ENCODE measurements at regions not wholly inside any gene's neighbourhood (a gene's known extent, or its start where the extent isn't known, plus 50 kb on each side); places are given as distances from the start of the nearest gene placed in this dataset.
A peak's percentile ranks its signal among the peaks of the same experiment; 100 is the strongest.

GRCh38 chr7:115410972-115411686, 489.2 kb downstream of the MDFIC start:
- TF ChIP-seq, protein P1, sequence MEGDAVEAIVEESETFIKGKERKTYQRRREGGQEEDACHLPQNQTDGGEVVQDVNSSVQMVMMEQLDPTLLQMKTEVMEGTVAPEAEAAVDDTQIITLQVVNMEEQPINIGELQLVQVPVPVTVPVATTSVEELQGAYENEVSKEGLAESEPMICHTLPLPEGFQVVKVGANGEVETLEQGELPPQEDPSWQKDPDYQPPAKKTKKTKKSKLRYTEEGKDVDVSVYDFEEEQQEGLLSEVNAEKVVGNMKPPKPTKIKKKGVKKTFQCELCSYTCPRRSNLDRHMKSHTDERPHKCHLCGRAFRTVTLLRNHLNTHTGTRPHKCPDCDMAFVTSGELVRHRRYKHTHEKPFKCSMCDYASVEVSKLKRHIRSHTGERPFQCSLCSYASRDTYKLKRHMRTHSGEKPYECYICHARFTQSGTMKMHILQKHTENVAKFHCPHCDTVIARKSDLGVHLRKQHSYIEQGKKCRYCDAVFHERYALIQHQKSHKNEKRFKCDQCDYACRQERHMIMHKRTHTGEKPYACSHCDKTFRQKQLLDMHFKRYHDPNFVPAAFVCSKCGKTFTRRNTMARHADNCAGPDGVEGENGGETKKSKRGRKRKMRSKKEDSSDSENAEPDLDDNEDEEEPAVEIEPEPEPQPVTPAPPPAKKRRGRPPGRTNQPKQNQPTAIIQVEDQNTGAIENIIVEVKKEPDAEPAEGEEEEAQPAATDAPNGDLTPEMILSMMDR (IDR thresholded peaks at IDR 0.05; ENCODE audit: borderline replicate concordance, extremely low read depth, insufficient read depth) = no peak
- no peaks in the 10 kb centered on the region for H3K4me1 ChIP-seq (ENCODE audit: control insufficient read depth in 2 of 3, insufficient read depth in 2 of 3, low read depth in 1 of 3, low read length in 3 of 3)
- no peaks in the 10 kb centered on the region for H3K27me3 ChIP-seq (ENCODE audit: control insufficient read depth, insufficient read depth, low read length)
- no peaks in the 10 kb centered on the region for H3K9me3 ChIP-seq (ENCODE audit: control insufficient read depth in 2 of 3, insufficient read depth in 1 of 3, low read length in 3 of 3)
- H3K9ac ChIP-seq (ENCODE audit: low read length in 3 of 3) = no peak overlapping the region
- no peaks in the 10 kb centered on the region for H3K36me3 ChIP-seq (ENCODE audit: control insufficient read depth in 2 of 3, insufficient read depth in 3 of 3, low read length in 3 of 3)
- intact Hi-C loops (cut with DNase I) = no loop called here
- no peak overlapping the region for H3K4me3 ChIP-seq (ENCODE audit: low read length in 3 of 3)
- peak in 1 of 5 donors; percentile 1 for DNase-seq
- FAIRE-seq = no peak
- no peak overlapping the region for H3K27ac ChIP-seq (ENCODE audit: low read depth in 2 of 2, low read length in 2 of 2)

DNA sequence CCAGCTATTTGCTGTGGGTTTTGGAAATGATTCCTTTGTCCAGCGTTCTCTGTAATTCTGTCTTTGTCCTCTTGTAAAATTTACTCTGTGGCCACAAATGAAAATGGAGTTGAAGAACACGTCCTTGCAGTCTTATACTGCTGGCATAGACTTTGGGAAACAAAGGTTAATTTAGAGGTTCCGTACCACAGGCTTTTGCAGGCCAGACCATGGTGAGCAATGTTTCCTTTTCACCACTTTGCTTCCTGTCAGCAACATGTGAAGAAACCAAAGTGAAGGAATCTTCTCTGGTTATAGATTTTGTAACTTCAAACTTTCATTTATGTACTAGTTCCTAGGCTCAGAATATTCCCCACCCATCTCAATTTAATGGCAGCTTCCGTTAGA, 488.5 kb downstream of the MDFIC start:
- intact Hi-C loops (cut with DNase I) = no loop called here
- no peak overlapping the region for H3K27ac ChIP-seq (ENCODE audit: low read depth in 2 of 2, low read length in 2 of 2)

GRCh38 chr7:115409682-115410433, 488.0 kb downstream of the MDFIC start:
- no peaks in the 10 kb centered on the region for H3K36me3 ChIP-seq (ENCODE audit: control insufficient read depth in 2 of 3, insufficient read depth in 3 of 3, low read length in 3 of 3)
- intact Hi-C loops (cut with DNase I) = no loop called here
- H3K27ac ChIP-seq (ENCODE audit: low read depth in 2 of 2, low read length in 2 of 2) = no peak overlapping the region
- no peaks in the 10 kb centered on the region for H3K27me3 ChIP-seq (ENCODE audit: control insufficient read depth, insufficient read depth, low read length)
- H3K4me3 ChIP-seq (ENCODE audit: low read length in 3 of 3) = no peak overlapping the region
- H3K4me1 ChIP-seq (ENCODE audit: control insufficient read depth in 2 of 3, insufficient read depth in 2 of 3, low read depth in 1 of 3, low read length in 3 of 3) = no peaks in the 10 kb centered on the region
- DNase-seq (no peak), FAIRE-seq (no peak)
- TF ChIP-seq, protein P1 (IDR thresholded peaks at IDR 0.05; ENCODE audit: borderline replicate concordance, extremely low read depth, insufficient read depth) = no peak
- H3K9me3 ChIP-seq (ENCODE audit: control insufficient read depth in 2 of 3, insufficient read depth in 1 of 3, low read length in 3 of 3) = no peaks in the 10 kb centered on the region
- H3K9ac ChIP-seq (ENCODE audit: low read length in 3 of 3) = no peak overlapping the region

More for the DNA sequence above, 488.5 kb downstream of the MDFIC start:
- no peak for FAIRE-seq
- H3K9me3 ChIP-seq (ENCODE audit: control insufficient read depth in 2 of 3, insufficient read depth in 1 of 3, low read length in 3 of 3) = no peaks in the 10 kb centered on the region
- no peak overlapping the region for H3K4me3 ChIP-seq (ENCODE audit: low read length in 3 of 3)
- no peak for DNase-seq
- TF ChIP-seq, protein P1 (IDR thresholded peaks at IDR 0.05; ENCODE audit: borderline replicate concordance, extremely low read depth, insufficient read depth) = no peak
- no peak overlapping the region for H3K9ac ChIP-seq (ENCODE audit: low read length in 3 of 3)
- H3K36me3 ChIP-seq (ENCODE audit: control insufficient read depth in 2 of 3, insufficient read depth in 3 of 3, low read length in 3 of 3) = no peaks in the 10 kb centered on the region
- no peaks in the 10 kb centered on the region for H3K4me1 ChIP-seq (ENCODE audit: control insufficient read depth in 2 of 3, insufficient read depth in 2 of 3, low read depth in 1 of 3, low read length in 3 of 3)
- H3K27me3 ChIP-seq (ENCODE audit: control insufficient read depth, insufficient read depth, low read length) = no peaks in the 10 kb centered on the region
